NOMO-1 treated with DMSO at 0.1 percent for 48 hours (cell line): ENCODE measurements at regions not wholly inside any gene's neighbourhood (a gene's known extent, or its start where the extent isn't known, plus 50 kb on each side); places are given as distances from the start of the nearest gene placed in this dataset.
"Not testable (repeated sequence)": the region's sequence is repeated elsewhere in the genome, so short reads cannot be mapped to it uniquely, and the experiment has no call there.

Experiments
- DNase-seq: peaks from one replicate; lab custom pipeline; 2025; ENCODE audit not compliant: unreplicated experiment; lab: John Stamatoyannopoulos, UW

DNA sequence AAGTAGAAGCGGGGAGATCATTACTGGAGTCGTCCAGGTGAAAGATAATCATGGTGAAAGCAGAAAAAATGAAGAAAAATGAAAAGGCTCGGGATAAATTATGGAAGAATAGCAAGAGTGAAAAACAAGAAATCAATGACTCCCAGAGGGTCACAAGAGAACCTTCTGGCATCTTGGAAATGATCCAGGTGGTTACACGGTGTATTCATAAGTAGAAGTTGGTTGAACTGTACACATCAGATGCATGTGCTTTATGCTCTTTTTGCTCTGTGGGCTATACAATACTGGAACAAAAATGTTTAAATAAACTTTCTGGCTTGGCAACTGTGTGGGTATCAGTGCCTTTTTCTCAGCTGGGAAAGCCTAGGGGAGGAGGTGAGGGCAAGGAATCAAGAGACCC, 348.9 kb downstream of the RND3 start:
- DNase-seq, result no peak

DNA sequence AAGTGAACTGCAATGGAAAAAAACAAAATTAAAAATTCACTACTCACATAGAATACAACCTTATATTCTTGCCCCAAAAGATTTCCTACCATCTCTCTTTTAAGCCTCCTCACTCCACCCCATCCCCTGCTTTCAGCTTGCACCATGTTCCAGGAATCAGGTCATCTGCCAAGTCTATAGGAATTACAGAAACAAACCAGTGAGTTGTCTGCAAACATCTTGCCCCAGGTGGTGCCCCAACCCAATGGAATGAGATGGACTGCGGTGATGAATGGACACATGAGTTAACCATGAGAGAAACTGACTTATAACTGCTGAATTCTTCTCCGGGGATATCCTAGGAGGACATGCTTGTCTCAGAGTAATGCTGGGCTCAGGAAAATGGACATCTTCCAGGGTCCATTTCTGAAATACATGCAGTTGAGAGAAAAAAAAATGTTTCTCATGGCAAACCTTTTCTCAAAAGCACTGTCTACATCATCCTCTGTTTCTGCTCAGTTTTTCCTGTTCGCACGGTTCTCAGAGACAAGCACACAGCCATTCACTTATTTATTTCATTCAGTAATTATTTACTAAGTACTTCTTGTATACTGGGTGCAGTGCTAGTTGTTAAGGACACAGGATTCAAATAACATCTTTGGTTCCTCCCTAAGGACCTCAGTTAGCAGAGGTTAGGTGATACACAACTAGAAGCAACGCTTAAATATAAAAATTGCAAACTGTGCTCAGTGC, 350.0 kb downstream of the RND3 start:
- DNase-seq, result no peak

DNA sequence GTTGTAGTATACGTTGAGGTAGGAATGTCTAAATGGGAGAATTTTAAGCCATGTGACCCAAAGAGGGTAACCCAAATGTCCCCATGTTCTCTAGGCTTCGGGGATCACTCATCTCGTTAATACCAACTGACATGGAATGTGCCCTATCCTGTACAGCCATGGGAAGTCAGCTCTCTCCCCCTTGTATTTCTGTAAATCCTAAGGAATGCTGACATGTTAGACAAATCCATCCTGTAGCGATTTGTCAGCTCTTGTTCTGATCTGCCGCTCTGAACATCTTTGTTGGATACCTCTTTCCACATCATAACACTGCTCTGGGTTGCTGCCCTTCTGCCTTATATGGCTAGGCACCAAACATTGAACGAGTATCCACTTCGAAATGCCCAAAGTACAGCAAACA, 350.6 kb downstream of the RND3 start:
- DNase-seq, result no peak

DNA sequence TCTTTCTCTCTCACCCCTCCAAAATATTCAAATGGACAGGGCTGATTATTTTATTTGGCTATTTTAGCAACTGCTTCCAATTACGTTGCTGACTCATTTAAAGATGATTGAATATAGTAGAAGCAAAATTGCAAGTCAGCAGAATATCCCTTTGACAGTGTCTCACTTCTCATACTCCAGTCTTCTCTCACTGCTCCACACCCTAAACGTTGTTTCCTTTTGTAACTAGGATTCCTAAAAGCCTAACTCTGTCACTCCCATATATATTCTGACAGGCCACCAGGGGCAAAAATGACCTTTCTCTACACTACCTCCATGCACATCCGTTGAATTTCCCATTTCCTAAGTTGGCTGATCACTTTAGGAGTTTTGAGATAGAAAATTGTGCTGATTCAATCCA, 351.1 kb downstream of the RND3 start:
- no peak for DNase-seq

DNA sequence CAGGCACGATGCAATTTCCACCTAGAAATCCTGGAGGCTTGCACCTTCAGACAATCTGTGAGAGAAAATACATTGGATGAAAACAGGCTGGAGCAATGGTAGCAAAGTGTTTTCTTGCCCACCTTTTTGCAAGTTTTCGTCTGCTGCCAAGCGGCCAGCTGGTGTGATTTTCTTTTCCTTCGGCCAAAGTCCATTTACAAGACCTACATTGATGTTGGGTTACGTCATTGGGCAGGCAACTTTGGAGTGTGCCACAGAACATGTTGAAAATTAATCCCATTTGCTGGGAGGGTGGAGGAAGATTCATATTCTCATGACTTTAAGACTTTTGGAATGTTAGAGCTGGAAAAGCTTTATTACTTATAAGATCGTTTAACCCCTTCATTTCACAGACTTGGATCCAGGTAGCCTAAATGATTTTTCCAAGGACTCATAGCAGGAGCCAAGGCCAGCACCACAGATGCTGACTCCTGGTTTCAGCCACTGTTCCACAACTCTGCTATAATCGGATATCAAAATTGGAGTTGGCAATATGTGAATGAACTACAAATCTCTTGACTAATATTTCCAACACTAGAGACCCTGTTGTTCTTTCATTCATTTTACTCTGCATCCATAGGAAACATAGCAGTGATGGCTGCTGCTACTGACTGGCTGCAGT, 352.1 kb downstream of the RND3 start:
- no peak for DNase-seq

DNA sequence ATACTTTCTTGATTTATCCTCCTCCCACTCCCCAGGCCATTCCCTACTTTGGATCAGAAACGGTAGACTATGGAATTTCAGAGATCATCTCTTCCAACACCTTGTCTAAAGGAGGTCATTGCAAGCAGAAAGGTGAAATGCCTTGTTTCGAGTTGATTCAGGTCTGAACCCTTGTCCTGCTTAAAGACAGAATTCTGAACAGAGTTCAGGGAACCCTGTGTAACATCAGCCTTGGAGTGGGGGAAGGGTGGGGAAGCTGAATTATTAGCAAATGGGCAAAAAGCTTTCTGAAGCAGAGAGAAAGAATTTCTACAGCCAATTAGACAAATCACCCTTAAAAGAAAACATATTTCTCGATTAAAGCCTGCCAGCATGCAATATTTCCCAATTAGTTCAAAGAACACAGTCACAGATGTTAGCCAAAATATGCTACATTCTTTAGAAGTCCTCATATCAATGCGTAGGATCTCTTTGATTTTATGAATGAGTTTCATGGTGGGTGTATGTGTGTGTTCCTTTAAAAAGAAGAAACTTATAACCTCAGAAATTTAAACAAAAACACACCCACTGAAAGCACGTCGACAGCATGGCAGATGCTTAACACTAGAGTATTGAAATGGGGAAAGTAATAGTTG, 353.1 kb downstream of the RND3 start:
- no peak for DNase-seq

DNA sequence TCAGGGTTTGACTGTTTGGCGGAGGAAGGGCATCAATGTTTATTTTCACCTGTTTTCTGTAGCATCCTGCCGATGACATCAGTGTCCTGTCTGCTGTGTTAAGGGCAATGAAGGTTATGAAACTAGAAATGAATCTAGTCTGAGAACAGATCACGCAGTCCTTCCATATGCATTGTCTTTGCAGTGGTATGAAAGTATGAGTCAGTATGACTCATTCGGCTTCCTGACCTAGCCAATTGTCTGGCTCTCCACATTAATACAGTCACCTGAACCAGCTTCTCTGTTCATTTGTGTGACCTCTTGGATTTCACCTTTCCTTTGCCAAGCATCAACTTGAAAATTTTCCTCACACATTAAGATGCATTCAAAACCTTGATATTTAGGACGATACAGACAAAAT, 353.8 kb downstream of the RND3 start:
- DNase-seq, result no peak

DNA sequence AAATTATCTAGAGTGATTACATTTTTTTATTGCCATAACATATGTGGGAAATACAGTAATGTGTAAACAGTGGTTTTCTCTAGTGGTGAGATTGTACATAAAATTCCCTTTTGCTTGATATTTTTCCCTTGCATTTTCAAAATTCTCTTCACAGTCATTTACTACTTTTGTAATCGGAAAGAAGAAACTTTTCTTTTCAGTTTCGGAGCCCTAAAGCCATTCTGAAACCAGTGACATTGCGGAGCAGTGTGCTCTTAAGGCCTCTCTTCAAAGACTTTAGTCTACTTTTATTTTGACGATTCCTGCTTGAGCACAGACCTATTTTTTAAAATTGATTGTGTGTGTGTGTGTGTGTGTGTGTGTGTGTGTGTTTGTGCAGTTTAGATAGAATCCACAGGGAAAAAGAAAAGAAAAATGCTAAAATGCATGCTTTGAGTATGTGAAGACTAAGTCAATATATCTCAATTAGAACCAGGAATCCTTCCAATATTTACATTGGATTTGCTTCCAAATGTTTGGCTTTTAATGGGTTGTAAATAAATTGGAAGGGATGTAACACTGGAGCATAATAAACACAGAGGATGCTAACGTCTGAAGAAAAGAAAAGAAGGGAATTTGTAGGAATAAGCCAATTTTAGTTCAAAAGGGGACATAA, 357.4 kb downstream of the RND3 start:
- DNase-seq, result no peak

DNA sequence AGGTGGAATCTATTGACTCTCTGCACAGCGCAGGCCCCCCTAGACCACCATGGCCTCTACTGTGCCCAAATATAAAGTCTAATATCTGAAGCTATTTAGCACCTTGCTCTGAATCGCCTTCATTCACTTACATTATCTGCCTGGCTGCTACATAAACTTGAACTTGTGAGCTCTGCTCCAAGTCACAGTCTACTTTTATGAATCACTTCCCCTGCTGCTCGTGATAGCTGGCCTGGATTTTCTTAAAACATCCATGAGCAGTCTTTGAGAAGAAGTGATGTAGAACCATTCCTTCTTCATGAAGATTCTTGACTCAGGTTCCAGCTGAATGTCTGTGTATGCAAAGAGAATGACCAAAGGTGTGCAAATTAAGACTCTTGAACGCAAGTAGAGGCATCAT, 359.5 kb downstream of the RND3 start:
- DNase-seq, result no peak

DNA sequence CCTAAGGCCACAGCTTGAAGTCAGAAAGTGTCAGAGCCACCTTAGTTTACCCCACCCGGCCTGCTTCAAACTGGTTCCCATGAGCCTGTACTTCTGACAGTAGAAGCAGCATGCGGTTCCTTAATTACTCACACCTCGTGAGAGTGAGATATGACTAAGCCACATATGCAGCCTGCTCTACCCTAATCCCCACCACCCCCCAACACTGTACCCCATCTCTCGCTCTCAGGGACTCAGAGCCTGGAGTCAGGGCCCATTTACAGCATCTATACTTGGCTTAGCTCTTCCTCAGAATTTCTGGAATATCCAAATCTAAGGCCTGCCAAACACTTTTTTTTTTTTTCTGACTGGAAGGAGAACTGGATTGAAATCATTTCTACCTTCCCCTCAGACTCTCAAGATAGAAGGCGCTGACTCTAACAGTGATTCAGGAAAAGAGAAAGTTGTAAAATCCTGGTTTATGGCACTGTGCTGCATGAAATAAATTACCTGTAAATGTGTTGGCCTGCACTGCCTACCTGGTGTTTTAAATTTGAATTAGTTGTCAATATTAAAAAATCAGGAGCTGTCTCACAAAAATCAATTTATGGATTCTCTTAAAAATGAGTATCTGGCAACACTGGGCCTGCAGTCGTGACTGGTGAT, 360.0 kb downstream of the RND3 start:
- DNase-seq, result no peak

DNA sequence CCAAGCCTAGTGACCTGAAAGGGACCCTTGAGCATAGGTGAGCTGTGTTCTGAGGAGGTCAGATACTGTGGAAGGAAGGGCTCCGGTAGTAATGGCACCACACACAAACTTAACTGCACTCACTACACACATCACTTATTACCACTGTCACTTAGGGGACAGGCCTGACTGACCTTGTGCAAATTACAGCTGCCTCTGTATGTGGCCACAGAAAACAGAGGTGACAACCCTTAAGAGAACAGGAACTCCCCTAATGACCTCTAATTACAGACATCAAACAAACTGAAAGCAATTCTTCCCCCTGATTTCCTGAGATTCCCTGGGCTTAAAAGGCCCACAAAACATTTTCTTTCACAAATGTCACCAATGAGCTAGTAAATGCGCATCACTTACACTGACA, 360.6 kb downstream of the RND3 start:
- no peak for DNase-seq

DNA sequence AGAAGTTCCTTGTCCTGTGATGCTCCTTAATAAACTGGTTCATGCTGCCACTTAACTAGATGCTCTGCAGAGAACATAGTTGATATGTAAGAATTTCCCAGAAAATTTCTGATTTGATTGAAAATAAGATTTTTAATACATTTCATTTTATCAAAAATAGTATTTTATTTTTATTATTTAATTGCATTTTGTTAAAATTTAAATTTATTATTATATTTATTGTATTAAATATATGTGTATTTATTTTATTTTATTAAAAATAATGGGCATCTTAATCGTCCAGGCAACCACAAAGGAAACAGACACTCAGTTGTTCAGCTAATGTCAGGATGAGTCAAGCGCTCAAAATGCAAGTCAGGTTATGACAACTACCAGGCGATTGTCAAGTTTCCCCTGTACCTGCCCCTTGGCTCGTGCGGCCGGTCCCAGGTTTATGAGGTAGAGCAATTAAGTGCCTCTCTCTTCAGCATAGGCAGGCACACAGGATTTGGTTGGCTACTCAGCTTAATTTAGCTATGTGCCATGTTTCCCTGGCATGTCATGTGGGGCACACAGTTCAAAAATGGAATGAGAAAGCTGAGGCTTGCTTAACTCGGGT, 361.2 kb downstream of the RND3 start:
- no peak for DNase-seq

DNA sequence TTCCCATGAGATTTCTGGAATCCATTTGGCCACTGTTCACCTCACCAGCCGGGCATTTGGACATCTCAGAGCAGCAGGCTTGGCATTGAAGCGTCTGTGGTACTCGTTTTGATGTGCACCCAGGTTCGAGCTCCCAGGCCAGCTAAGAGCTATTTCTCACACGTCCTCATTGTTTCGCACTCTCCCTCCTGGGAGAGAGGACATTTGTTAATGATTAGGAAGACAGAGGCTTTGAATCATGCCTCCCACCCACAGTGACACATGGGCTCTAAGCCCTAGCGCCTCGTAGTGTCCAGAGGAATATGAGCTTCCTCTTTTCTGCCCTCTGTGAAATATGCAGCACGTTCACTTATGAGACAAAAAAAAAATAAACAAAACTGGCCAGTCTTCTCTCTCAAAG, 361.8 kb downstream of the RND3 start:
- no peak for DNase-seq

DNA sequence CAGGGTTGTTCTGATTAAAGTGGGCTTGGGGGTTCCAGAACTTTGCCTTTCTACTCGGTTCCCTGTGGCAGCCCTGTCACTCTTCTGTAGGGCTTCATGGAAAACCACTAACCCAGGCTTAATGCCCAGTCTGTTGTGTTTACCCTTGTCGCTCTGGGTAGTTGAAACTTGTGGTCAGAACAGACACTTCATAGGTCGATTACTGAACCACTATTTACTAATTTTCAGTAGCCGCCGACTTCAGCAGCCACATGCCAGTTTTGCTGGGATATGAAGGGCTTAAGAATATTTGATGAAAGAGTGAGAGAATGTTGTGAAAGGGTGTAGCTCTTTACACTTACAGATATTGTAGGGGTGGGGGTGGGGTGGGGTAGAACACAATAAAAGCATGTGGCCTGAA, 362.3 kb downstream of the RND3 start:
- DNase-seq, result no peak

DNA sequence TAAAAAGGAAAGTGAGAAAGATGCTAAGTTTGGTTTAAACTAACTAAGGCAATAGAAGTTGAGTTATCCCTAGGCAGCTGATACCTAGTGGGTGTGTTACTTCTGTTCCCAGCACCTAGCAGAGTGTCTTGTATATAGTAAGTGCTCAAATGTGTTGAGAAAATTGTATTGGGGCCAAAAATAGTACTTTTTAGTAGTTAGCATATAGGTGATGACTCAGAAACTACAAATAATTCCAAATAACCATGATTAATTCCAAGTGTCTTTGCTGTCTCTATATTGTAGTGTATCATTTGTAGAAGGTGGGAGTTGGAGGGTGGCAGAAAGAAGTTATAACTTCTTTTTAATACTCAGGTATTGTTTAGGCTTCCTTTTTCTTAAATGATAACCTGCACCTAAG, 362.7 kb downstream of the RND3 start:
- DNase-seq, result no peak

DNA sequence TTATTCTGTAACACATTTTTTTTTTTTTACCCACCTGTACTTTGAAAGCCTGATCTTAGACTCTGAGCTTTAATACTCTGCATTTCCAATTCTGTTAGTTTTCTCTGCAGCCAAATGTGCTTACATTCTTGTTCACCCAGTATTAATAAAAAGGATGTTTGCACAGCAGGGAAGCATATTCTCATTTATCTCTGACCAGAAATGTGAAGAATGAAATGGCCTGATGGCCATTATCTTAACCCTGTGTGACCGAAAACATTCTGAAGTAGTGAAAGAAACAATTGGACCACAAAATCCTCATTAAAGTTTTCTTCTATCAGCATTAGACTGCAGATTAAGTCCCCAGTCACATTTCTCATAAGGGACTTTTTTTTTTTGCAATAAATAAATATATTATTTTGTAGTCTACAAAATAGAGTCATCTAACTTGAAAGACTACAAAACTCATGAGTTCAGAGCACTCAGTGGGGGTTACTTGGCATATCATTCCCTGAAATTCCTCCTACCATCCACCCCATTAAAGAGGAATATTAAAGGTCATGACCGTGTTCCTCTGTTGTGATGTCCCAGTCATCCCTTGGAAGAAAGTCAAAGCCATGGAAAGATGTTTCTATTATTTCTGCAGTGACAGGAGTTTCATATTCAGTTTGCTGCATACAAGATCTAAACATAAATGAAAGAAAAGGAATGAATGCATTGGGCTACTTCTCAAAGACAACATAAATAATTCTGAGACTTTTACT, 364.4 kb downstream of the RND3 start:
- no peak for DNase-seq

DNA sequence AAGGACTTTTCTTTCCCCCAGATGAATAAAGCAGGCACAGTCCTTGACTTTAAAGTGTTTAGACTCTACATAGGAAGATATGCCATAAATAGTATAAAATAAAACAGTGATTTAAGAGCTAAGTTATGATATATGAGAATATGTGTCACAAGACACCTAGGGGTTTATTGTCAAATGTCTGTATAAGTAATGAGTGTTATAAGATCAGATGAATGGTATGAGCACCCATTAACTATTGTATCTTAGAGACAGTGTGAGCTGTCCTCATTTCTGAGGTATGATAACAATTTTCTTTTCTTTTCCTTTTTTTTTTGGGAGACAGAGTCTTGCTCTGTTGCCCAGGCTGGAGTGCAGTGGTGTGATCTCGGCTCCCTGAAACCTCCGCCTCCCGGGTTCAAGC, 365.3 kb downstream of the RND3 start:
- no peak for DNase-seq

DNA sequence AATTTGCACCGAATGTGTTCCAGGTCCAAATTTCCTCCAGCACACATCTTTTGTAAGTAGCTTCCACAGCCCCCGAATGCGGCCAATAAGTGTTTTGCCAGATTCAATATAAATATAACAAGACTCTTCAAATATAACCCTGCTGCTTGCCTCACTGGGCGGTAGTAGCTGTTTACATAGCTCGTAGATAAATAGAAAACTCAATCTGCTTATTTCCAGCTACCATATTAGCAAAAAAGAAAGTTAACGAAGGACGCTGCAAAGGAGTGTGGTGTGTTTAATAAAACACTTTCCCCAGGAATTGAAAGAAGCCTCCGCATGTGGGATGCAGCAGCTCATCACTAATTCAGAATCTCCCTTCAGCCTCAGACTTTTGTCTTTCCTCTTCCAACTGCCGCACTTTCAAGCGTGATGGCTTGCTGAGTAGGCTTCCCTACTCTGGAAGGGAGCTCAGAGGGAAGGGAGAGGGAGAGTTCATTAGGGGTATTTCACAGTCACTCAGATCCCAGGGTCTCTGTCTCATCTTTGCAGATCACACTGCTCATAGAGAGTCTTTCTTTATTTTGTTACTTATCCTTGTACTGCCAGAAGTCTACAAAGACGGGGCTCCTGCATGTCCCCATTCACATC, 367.0 kb downstream of the RND3 start:
- no peak for DNase-seq

DNA sequence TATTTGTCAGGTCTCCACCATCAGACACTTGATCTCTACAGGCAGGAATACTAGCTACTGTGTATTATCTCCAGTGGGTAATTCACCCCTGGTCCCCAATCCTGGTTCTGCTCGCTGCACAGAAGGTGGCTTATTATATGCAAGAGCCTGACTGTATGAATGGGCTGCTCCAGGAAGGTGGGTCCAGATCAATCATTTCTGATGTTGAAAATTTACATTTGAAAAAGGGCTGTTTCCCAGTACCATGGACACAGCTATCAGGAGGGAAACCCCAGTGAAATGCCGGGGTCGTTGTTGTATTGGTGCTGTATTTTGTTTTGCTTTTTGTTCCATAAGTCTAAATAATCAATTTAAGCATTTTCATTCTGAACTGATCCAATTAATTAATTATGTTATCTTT, 367.6 kb downstream of the RND3 start:
- no peak for DNase-seq

DNA sequence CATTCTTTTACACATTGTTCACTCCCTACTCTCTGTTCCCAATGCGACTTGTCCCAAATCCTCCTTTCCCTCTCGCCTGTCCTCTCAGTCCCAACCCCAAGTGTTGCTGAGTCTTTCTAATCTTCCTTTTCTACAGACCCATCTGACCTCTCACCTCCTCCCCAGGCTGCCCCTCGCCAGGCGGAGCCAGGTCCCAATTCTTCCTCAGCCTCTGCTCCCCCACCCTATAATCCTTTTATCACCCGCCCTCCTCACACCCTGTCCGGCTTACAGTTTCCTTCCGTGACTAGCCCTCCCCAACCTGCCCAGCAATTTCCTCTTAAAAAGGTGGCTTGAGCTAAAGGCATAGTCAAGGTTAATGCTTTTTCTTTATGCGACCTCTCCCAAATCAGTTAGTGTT, 373.4 kb downstream of the RND3 start:
- not testable (repeated sequence) for DNase-seq
